Stomach (tissue), 8 donors: ENCODE measurements at regions not wholly inside any gene's neighbourhood (a gene's known extent, or its start where the extent isn't known, plus 50 kb on each side); places are given as distances from the start of the nearest gene placed in this dataset.
A peak's percentile ranks its signal among the peaks of the same experiment; 100 is the strongest.

Experiments used
- DNase-seq, 2 donors: peaks; one replicate each; pipeline versions ENCODE4 v3.0.0 to v3.0.0-alpha.2; 2013 to 2019
- H3K27ac ChIP-seq, 5 donors: fragments of 200-600 bp in 4 of 5; sonication (generic) in 4 of 5; one replicate each; pipeline ENCODE4 v1.5.1; 2013 to 2019; ENCODE audit warnings: mild to moderate bottlenecking in 1 of 5, moderate library complexity in 1 of 5
- H3K27me3 ChIP-seq, 3 donors: fragments of 200-600 bp; sonication (generic); one replicate each; pipeline ENCODE4 v1.5.1; 2017 to 2019; ENCODE audit warnings: mixed run types in 1 of 3
- H3K36me3 ChIP-seq, 4 donors: fragments of 200-600 bp; sonication (generic); 1 replicate in 3 of 4; 2 replicates in 1 of 4; pipeline ENCODE4 v1.5.1; 2016 to 2019
- H3K4me1 ChIP-seq, 4 donors: fragments of 200-600 bp; sonication (generic); one replicate each; pipeline ENCODE4 v1.5.1; 2016 to 2019
- H3K4me3 ChIP-seq, 4 donors: fragments of 200-600 bp; sonication (generic) in 3 of 4; one replicate each; pipeline ENCODE4 v1.5.1; 2016 to 2019; ENCODE audit warnings: mild to moderate bottlenecking in 1 of 4
- H3K9me3 ChIP-seq, 4 donors: fragments of 200-600 bp; sonication (generic); one replicate each; pipeline ENCODE4 v1.5.1; 2016 to 2019
- EP300 ChIP-seq: sonication (generic); formaldehyde crosslinking; IDR thresholded peaks from one replicate; pipeline ENCODE4 v1.6.1; 2017; ENCODE audit warnings: antibody characterized with exemption
- POLR2A ChIP-seq, 4 donors: fragments of 450-650 bp; IDR thresholded peaks; one replicate each; pipeline ENCODE4 v1.6.1; 2016; ENCODE audit warnings: antibody characterized with exemption in 4 of 4, control low read depth in 2 of 4, mild to moderate bottlenecking in 1 of 4, moderate library complexity in 1 of 4
- POLR2AphosphoS5 ChIP-seq, 3 donors: sonication (generic); formaldehyde crosslinking; IDR thresholded peaks; one replicate each; pipeline ENCODE4 v1.6.1; 2016; ENCODE audit warnings: antibody characterized with exemption in 3 of 3
- WGBS, 5 donors: extraction: QIAGEN DNeasy Blood & Tissue Kit in 3 of 5; methylation state at CpG; one replicate each; pipeline versions ENCODE4 v1.1.5 to v1.1.7; 2013 to 2018; 5-methylcytosine and 5-hydroxymethylcytosine counted together
- intact Hi-C: fragments of 100-400 bp; cut with DNase I; formaldehyde crosslinking; loops from one replicate; pipeline ENCODE4 v1.15.1; 2023; ENCODE audit warnings: low total_unique reads
- TF ChIP-seq, protein P1 (sequence below), 7 experiments: fragments of 450-650 bp in 4 of 7; fragments of 200-600 bp in 3 of 7; sonication (generic) in 3 of 7; IDR thresholded peaks; one replicate each; pipeline ENCODE4 v1.5.1; 2016 to 2019; ENCODE audit warnings: antibody characterized with exemption in 7 of 7, control low read depth in 2 of 7, mild to moderate bottlenecking in 1 of 7
- donor health status: healthy with polysubstance abuse.
- donor health status: Bipolar disorder and iron deficiency.
- donor health status: healthy.

DNA sequence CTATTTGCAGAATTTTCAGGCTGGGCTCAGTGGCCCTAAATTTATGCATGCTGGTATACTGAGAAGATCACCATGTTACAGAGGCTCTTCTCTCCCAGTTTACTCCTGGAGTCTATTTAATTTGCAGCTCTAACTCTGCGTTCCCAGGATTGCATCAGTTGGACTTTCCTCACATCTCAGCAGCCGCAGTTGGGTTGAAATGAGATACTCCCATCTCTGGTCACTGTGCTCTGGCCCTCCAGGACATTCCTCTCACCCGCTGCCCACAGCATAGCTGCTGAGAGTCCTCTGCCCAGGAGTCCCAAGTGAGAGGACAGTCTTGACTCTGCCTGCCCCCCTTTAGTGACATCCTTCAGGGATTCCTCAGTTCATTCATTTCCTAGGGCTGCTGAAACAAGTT, 150.9 kb downstream of the LACC1 start:
- Histone ChIP-seq H3K4me1 (peaks cover 0 to 10% (median 2%) of the 10 kb centered on the region in 4 donors), H3K36me3 (no peaks in the 10 kb centered on the region), H3K27me3 (no peaks in the 10 kb centered on the region), H3K27ac (peak overlapping the region in 1 of 5 donors; percentile 43), H3K4me3 (no peak overlapping the region), H3K9me3 (no peaks in the 10 kb centered on the region)
- TF ChIP-seq, protein P1, sequence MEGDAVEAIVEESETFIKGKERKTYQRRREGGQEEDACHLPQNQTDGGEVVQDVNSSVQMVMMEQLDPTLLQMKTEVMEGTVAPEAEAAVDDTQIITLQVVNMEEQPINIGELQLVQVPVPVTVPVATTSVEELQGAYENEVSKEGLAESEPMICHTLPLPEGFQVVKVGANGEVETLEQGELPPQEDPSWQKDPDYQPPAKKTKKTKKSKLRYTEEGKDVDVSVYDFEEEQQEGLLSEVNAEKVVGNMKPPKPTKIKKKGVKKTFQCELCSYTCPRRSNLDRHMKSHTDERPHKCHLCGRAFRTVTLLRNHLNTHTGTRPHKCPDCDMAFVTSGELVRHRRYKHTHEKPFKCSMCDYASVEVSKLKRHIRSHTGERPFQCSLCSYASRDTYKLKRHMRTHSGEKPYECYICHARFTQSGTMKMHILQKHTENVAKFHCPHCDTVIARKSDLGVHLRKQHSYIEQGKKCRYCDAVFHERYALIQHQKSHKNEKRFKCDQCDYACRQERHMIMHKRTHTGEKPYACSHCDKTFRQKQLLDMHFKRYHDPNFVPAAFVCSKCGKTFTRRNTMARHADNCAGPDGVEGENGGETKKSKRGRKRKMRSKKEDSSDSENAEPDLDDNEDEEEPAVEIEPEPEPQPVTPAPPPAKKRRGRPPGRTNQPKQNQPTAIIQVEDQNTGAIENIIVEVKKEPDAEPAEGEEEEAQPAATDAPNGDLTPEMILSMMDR (IDR thresholded peaks at IDR 0.05), result no peak
- TF ChIP-seq POLR2AphosphoS5 (IDR thresholded peaks at IDR 0.05), result no peak
- TF ChIP-seq EP300, result no peak
- TF ChIP-seq POLR2A (IDR thresholded peaks at IDR 0.05), result no peak
- intact Hi-C loops, result no loop called here
- 49 to 91% (median 80%) methylated on average over 3 of the region's 3 CpGs for WGBS, 5 donors
- no peak for DNase-seq

GRCh38 chr13:44031555-44031954, 151.9 kb downstream of the LACC1 start:
- WGBS, 5 donors, result 93 to 97% (median 96%) methylated on average over 2 of the region's 2 CpGs
- no peaks in the 10 kb centered on the region for H3K36me3 ChIP-seq
- intact Hi-C loops, result no loop called here
- no peaks in the 10 kb centered on the region for H3K9me3 ChIP-seq
- no peak overlapping the region for H3K27ac ChIP-seq
- no peaks in the 10 kb centered on the region for H3K27me3 ChIP-seq
- no peak for TF ChIP-seq POLR2A (IDR thresholded peaks at IDR 0.05)
- no peak for TF ChIP-seq POLR2AphosphoS5 (IDR thresholded peaks at IDR 0.05)
- TF ChIP-seq, protein P1 (IDR thresholded peaks at IDR 0.05), result no peak
- no peak for TF ChIP-seq EP300
- no peak for DNase-seq
- H3K4me1 ChIP-seq, result peaks cover 0 to 10% (median 2%) of the 10 kb centered on the region in 4 donors
- no peak overlapping the region for H3K4me3 ChIP-seq

GRCh38 chr13:44032802-44033201, 153.1 kb downstream of the LACC1 start:
- WGBS, 5 donors, result 64 to 86% (median 80%) methylated on average over 3 of the region's 3 CpGs
- Histone ChIP-seq H3K36me3 (no peaks in the 10 kb centered on the region), H3K4me1 (peaks cover 0 to 10% (median 2%) of the 10 kb centered on the region in 4 donors), H3K9me3 (no peaks in the 10 kb centered on the region), H3K27ac (no peak overlapping the region), H3K4me3 (no peak overlapping the region), H3K27me3 (no peaks in the 10 kb centered on the region)
- DNase-seq, result no peak
- TF ChIP-seq EP300 (no peak), POLR2AphosphoS5 (IDR thresholded peaks at IDR 0.05) (no peak), POLR2A (IDR thresholded peaks at IDR 0.05) (no peak)
- TF ChIP-seq, protein P1 (IDR thresholded peaks at IDR 0.05), result no peak
- intact Hi-C loops, result no loop called here

- intact Hi-C loops, result no loop called here
- no peaks in the 10 kb centered on the region for H3K27me3 ChIP-seq
- no peak overlapping the region for H3K4me3 ChIP-seq
- WGBS, 5 donors, result 80 to 100% (median 97%) methylated on average over 1 of the region's 1 CpG
- TF ChIP-seq, protein P1 (IDR thresholded peaks at IDR 0.05), result no peak
- TF ChIP-seq POLR2A (IDR thresholded peaks at IDR 0.05), result no peak
- TF ChIP-seq EP300, result no peak
- no peak for TF ChIP-seq POLR2AphosphoS5 (IDR thresholded peaks at IDR 0.05)
- no peaks in the 10 kb centered on the region for H3K36me3 ChIP-seq
- H3K4me1 ChIP-seq, result peaks cover 0 to 4% (median under 1%) of the 10 kb centered on the region in 4 donors
- H3K9me3 ChIP-seq, result no peaks in the 10 kb centered on the region
- DNase-seq, result no peak
- no peak overlapping the region for H3K27ac ChIP-seq
These were observed 155.7 kb downstream of the LACC1 start for GRCh38 chr13:44035400-44035799.
